HCT116 (cell line): ENCODE measurements at regions not wholly inside any gene's neighbourhood (a gene's known extent, or its start where the extent isn't known, plus 50 kb on each side); places are given as distances from the start of the nearest gene placed in this dataset.

ENCODE experiments used
- ATAC-seq: fragments of 200-7000 bp; cut with Tn5 transposase; 2 replicates; pipeline ENCODE4 v1.9.1; 2020; ENCODE audit warnings: mild to moderate bottlenecking, moderate library complexity
- BruUV-seq: library from RNA; stranded (reverse); fragments of 400-500 nt; replicated peaks from 2 replicates; lab custom pipeline; 2021; lab: Mats Ljungman, UMichigan
- CTCF ChIA-PET: fragments of 300-600 bp; sonication (Branson Sonifier 250); formaldehyde crosslinking; loops from one replicate; lab custom pipeline; 2021; ENCODE audit warnings: antibody characterized with exemption; lab: Charles Lee
- POLR2A ChIA-PET: fragments of 300-600, 350-600 bp; sonication (Branson Sonifier 250); formaldehyde crosslinking; loops from one replicate; lab custom pipeline; 2021; ENCODE audit warnings: antibody characterized with exemption; lab: Charles Lee
- RAD21 ChIA-PET, 2 experiments: fragments of 300-600 bp; sonication (Branson Sonifier 250); formaldehyde crosslinking; loops; one replicate each; lab custom pipeline; 2023; ENCODE audit warnings: low total read pairs in 2 of 2; ENCODE audit not compliant: uncharacterized antibody in 2 of 2, unreplicated experiment in 2 of 2, low non-redundant PET in 1 of 2; lab: Charles Lee
- DNase-seq: peaks from one replicate; pipeline ENCODE4 v3.0.0-alpha.2; 2010; ENCODE audit warnings: low read depth, low spot score
- H2AFZ ChIP-seq: fragments of 200-600 bp; shearing (Covaris generic), sonication (generic); 2 replicates; pipeline ENCODE4 v1.6.1; 2017; ENCODE audit warnings: low read depth, mixed run types, mixed read lengths, antibody characterized with exemption, low read length; ENCODE audit not compliant: poor library complexity, severe bottlenecking
- H3K27ac ChIP-seq: 2 replicates; pipeline ENCODE4 v1.5.1; 2012; ENCODE audit warnings: low read depth, low read length
- H3K27me3 ChIP-seq: fragments of 200-600 bp; sonication (generic); 2 replicates; pipeline ENCODE4 v1.6.1; 2016; ENCODE audit warnings: mixed run types, low read length, mixed read lengths; ENCODE audit not compliant: insufficient read depth
- H3K36me3 ChIP-seq, 2 experiments: fragments of 200-500 bp in 1 of 2; fragments of 200-600 bp in 1 of 2; sonication (Bioruptor generic) in 1 of 2; sonication (generic) in 1 of 2; 2 replicates each; pipeline versions ENCODE4 v1.5.1 to v1.6.1; 2014 to 2016; ENCODE audit warnings: low read length in 2 of 2, inconsistent platforms in 1 of 2, mixed read lengths in 1 of 2, mixed run types in 1 of 2; ENCODE audit not compliant: insufficient read depth in 2 of 2, control insufficient read depth in 1 of 2
- H3K4me1 ChIP-seq, 2 experiments: fragments of 200-600 bp in 1 of 2; sonication (generic) in 1 of 2; 2 replicates each; pipeline versions ENCODE4 v1.5.1 to v1.6.1; 2012 to 2017; ENCODE audit warnings: low read length in 2 of 2, inconsistent platforms in 1 of 2, mild to moderate bottlenecking in 1 of 2, mixed read lengths in 1 of 2, mixed run types in 1 of 2, moderate library complexity in 1 of 2; ENCODE audit not compliant: insufficient read depth in 2 of 2, control insufficient read depth in 1 of 2
- H3K4me2 ChIP-seq: fragments of 200-600 bp; sonication (generic); 2 replicates; pipeline ENCODE4 v1.6.1; 2017; ENCODE audit warnings: mixed run types, low read length, mixed read lengths
- H3K4me3 ChIP-seq, 2 experiments: fragments of 200-600 bp in 1 of 2; sonication (generic) in 1 of 2; replicated peaks in 1 of 2; 2 replicates each; pipeline ENCODE4 v1.5.1; 2011 to 2016; ENCODE audit warnings: low read length in 2 of 2, control low read depth in 1 of 2, low read depth in 1 of 2, mild to moderate bottlenecking in 1 of 2, mixed read lengths in 1 of 2, mixed run types in 1 of 2
- H3K79me2 ChIP-seq: fragments of 200-600 bp; sonication (generic); 2 replicates; pipeline ENCODE4 v1.6.1; 2017; ENCODE audit warnings: mild to moderate bottlenecking, mixed run types, low read length, moderate library complexity, mixed read lengths; ENCODE audit not compliant: insufficient read depth
- H3K9ac ChIP-seq: fragments of 200-600 bp; sonication (generic); 2 replicates; pipeline ENCODE4 v1.6.1; 2016; ENCODE audit warnings: low read length, mixed read lengths
- H3K9me2 ChIP-seq: fragments of 200-600 bp; sonication (generic), shearing (Covaris generic); 2 replicates; pipeline ENCODE4 v1.6.1; 2017; ENCODE audit warnings: mixed run types, mild to moderate bottlenecking, moderate library complexity; ENCODE audit not compliant: insufficient read depth
- H3K9me3 ChIP-seq, 2 experiments: fragments of 200-500 bp in 1 of 2; fragments of 200-600 bp in 1 of 2; sonication (Bioruptor generic) in 1 of 2; sonication (generic) in 1 of 2; 2 replicates each; pipeline ENCODE4 v1.6.1; 2014 to 2017; ENCODE audit warnings: low read length in 2 of 2, mixed read lengths in 2 of 2, inconsistent platforms in 1 of 2, low read depth in 1 of 2, mild to moderate bottlenecking in 1 of 2, mixed run types in 1 of 2, moderate library complexity in 1 of 2; ENCODE audit not compliant: control insufficient read depth in 1 of 2, insufficient read depth in 1 of 2
- H4K20me1 ChIP-seq: fragments of 200-600 bp; sonication (generic), shearing (Covaris generic); 2 replicates; pipeline ENCODE4 v1.6.1; 2017; ENCODE audit warnings: mixed run types, mild to moderate bottlenecking, moderate library complexity; ENCODE audit not compliant: insufficient read depth
- ATF3 ChIP-seq: IDR thresholded peaks from 2 replicates; pipeline ENCODE4 v1.6.1; 2012
- CBX3 ChIP-seq: IDR thresholded peaks from 2 replicates; pipeline ENCODE4 v1.6.1; 2012; ENCODE audit warnings: low read depth
- CEBPB ChIP-seq: IDR thresholded peaks from 2 replicates; pipeline ENCODE4 v1.6.1; 2012; ENCODE audit warnings: low read depth
- CTCF ChIP-seq, 3 experiments: fragments of 200-600 bp in 1 of 3; sonication (generic) in 1 of 3; IDR thresholded peaks in 2 of 3; conservative IDR thresholded peaks in 1 of 3; 2 replicates each; pipeline ENCODE4 v1.5.1; 2012 to 2017; ENCODE audit warnings: low read depth in 2 of 3, low read length in 2 of 3, antibody characterized with exemption in 1 of 3, borderline replicate concordance in 1 of 3, control low read depth in 1 of 3, mild to moderate bottlenecking in 1 of 3, mixed read lengths in 1 of 3, mixed run types in 1 of 3, moderate library complexity in 1 of 3; ENCODE audit not compliant: insufficient read depth in 1 of 3
- EGR1 ChIP-seq: IDR thresholded peaks from 2 replicates; pipeline ENCODE4 v1.6.1; 2012; ENCODE audit warnings: low read depth
- ELF1 ChIP-seq: IDR thresholded peaks from 2 replicates; pipeline ENCODE4 v1.6.1; 2012; ENCODE audit warnings: low read depth, borderline replicate concordance
- EZH2 ChIP-seq: fragments of 200-600 bp; sonication (generic); IDR thresholded peaks from 2 replicates; pipeline ENCODE4 v1.6.1; 2017; ENCODE audit warnings: antibody characterized with exemption, mixed run types
- POLR2A ChIP-seq: IDR thresholded peaks from 2 replicates; pipeline ENCODE4 v1.7.0; 2011; ENCODE audit warnings: borderline replicate concordance; ENCODE audit not compliant: insufficient read depth, insufficient read length; ENCODE audit errors: extremely low read depth
- SIN3A ChIP-seq: IDR thresholded peaks from 2 replicates; pipeline ENCODE4 v1.6.1; 2012; ENCODE audit warnings: low read depth
- TCF7L2 ChIP-seq: IDR thresholded peaks from 2 replicates; pipeline ENCODE4 v1.7.0; 2011; ENCODE audit warnings: borderline replicate concordance, inconsistent platforms; ENCODE audit not compliant: insufficient read depth, insufficient read length; ENCODE audit errors: extremely low read depth
- YY1 ChIP-seq: IDR thresholded peaks from 2 replicates; pipeline ENCODE4 v1.6.1; 2011; ENCODE audit warnings: low read length, low read depth, moderate library complexity, mild to moderate bottlenecking; ENCODE audit not compliant: insufficient replicate concordance; ENCODE audit errors: extremely low read depth
- ZFX ChIP-seq: fragments of 450-650 bp; IDR thresholded peaks from 2 replicates; pipeline ENCODE4 v1.6.1; 2017
- ZNF274 ChIP-seq: fragments of 200-500 bp; sonication (Bioruptor generic); IDR thresholded peaks from 2 replicates; pipeline ENCODE4 v1.6.1; 2014; ENCODE audit warnings: mild to moderate bottlenecking, low read depth, low read length, inconsistent platforms
- intact Hi-C: fragments of 100-400 bp; cut with micrococcal nuclease; formaldehyde crosslinking; loops from 2 replicates; pipeline ENCODE4 v1.10.0; 2022
- TF ChIP-seq, protein P1 (sequence below): IDR thresholded peaks from 2 replicates; pipeline ENCODE4 v1.6.1; 2012; ENCODE audit warnings: low read depth

GRCh38 chr12:47366579-47366978, 286.8 kb upstream of the AMIGO2 start:
- no peak overlapping the region for H3K4me2 ChIP-seq
- H2AFZ ChIP-seq: no peak overlapping the region
- H3K79me2 ChIP-seq: no peaks in the 10 kb centered on the region
- no TSS peak for BruUV-seq
- CTCF ChIA-PET: no interaction called here
- ATAC-seq: no peak
- RAD21 ChIA-PET: no interaction called here
- no peaks in the 10 kb centered on the region for H3K27me3 ChIP-seq
- H3K9ac ChIP-seq: no peak overlapping the region
- H3K9me3 ChIP-seq: no peaks in the 10 kb centered on the region
- H4K20me1 ChIP-seq: no peaks in the 10 kb centered on the region
- peaks cover 0 to 1% of the 10 kb centered on the region in 2 experiments; a peak in 1 of 4 replicates for H3K4me1 ChIP-seq
- TF ChIP-seq, protein P1, sequence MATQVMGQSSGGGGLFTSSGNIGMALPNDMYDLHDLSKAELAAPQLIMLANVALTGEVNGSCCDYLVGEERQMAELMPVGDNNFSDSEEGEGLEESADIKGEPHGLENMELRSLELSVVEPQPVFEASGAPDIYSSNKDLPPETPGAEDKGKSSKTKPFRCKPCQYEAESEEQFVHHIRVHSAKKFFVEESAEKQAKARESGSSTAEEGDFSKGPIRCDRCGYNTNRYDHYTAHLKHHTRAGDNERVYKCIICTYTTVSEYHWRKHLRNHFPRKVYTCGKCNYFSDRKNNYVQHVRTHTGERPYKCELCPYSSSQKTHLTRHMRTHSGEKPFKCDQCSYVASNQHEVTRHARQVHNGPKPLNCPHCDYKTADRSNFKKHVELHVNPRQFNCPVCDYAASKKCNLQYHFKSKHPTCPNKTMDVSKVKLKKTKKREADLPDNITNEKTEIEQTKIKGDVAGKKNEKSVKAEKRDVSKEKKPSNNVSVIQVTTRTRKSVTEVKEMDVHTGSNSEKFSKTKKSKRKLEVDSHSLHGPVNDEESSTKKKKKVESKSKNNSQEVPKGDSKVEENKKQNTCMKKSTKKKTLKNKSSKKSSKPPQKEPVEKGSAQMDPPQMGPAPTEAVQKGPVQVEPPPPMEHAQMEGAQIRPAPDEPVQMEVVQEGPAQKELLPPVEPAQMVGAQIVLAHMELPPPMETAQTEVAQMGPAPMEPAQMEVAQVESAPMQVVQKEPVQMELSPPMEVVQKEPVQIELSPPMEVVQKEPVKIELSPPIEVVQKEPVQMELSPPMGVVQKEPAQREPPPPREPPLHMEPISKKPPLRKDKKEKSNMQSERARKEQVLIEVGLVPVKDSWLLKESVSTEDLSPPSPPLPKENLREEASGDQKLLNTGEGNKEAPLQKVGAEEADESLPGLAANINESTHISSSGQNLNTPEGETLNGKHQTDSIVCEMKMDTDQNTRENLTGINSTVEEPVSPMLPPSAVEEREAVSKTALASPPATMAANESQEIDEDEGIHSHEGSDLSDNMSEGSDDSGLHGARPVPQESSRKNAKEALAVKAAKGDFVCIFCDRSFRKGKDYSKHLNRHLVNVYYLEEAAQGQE: no peak
- no peak for TF ChIP-seq ZNF274
- intact Hi-C loops: no loop called here
- no peak overlapping the region for H3K27ac ChIP-seq
- POLR2A ChIA-PET: no interaction called here
- no peaks in the 10 kb centered on the region for H3K9me2 ChIP-seq
- H3K4me3 ChIP-seq: no peak overlapping the region
- no peaks in the 10 kb centered on the region for H3K36me3 ChIP-seq
- DNase-seq: no peak

GRCh38 chr12:47366157-47366556, 286.4 kb upstream of the AMIGO2 start:
- ATAC-seq: no peak
- no TSS peak for BruUV-seq
- CTCF ChIA-PET: no interaction called here

More at GRCh38 chr12:47366157-47366556, 286.4 kb upstream of the AMIGO2 start:
- no peaks in the 10 kb centered on the region for H3K79me2 ChIP-seq
- no peak overlapping the region for H3K9ac ChIP-seq
- no peaks in the 10 kb centered on the region for H3K36me3 ChIP-seq
- H3K27me3 ChIP-seq: no peaks in the 10 kb centered on the region
- no peak for DNase-seq
- H3K27ac ChIP-seq: no peak overlapping the region
- H3K4me3 ChIP-seq: no peak overlapping the region
- H3K9me2 ChIP-seq: no peaks in the 10 kb centered on the region
- intact Hi-C loops: no loop called here
- ChIA-PET RAD21 (no interaction called here), POLR2A (no interaction called here)
- no peak overlapping the region for H2AFZ ChIP-seq
- peaks cover 0 to 6% of the 10 kb centered on the region in 2 experiments; a peak in 1 of 4 replicates for H3K4me1 ChIP-seq
- no peak overlapping the region for H3K4me2 ChIP-seq
- TF ChIP-seq ATF3 (no peak), CBX3 (no peak), POLR2A (no peak), CEBPB (no peak), TCF7L2 (no peak), ELF1 (no peak), CTCF (IDR thresholded peaks at IDR 0.05 in 2 of 3, conservative IDR thresholded peaks at IDR 0.05 in 1 of 3; ENCODE audit: borderline replicate concordance in 1 of 3, insufficient read depth in 1 of 3, low read depth in 2 of 3, low read length in 2 of 3) (no peak), SIN3A (no peak), ZNF274 (no peak), ZFX (no peak), YY1 (no peak), EGR1 (no peak), EZH2 (no peak)
- no peaks in the 10 kb centered on the region for H4K20me1 ChIP-seq
- H3K9me3 ChIP-seq: no peaks in the 10 kb centered on the region
